GM18507 (cell line): ENCODE measurements at regions not wholly inside any gene's neighbourhood (a gene's known extent, or its start where the extent isn't known, plus 50 kb on each side); places are given as distances from the start of the nearest gene placed in this dataset.
A peak's percentile ranks its signal among the peaks of the same experiment; 100 is the strongest.

Experiments used
- DNase-seq: peaks from one replicate; pipeline ENCODE4 v3.0.0; 2011; ENCODE audit warnings: low read depth; ENCODE audit not compliant: insufficient read length; ENCODE audit errors: extremely low spot score
- FAIRE-seq: peaks from 2 replicates; lab custom pipeline; 2011; peaks lifted over from hg19 to GRCh38; lab: Jason Lieb, UNC

DNA sequence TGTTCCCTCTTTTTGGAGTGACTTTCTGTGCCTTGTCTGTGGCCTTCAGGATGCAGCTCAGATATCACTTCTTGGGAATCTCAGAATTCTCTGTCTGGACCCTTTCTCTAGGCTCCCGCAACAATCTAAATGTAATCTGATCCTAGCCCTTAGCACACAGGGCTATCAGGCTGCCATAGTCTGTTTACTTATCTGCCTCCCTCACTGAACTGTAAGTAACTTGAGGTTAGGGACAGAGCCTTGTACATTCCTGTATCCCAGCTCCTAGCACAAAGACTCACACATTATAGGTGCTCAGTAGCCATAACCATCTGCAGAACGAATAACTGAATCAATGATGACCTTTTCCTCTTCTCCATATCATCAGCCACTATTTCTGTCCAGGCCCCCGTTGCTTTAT lies 69.5 kb downstream of the RTL9 start:
- no peak for FAIRE-seq
- DNase-seq = no peak

GRCh38 chrX:110430293-110431076 lies 71.8 kb downstream of the RTL9 start:
- FAIRE-seq = no peak

DNA sequence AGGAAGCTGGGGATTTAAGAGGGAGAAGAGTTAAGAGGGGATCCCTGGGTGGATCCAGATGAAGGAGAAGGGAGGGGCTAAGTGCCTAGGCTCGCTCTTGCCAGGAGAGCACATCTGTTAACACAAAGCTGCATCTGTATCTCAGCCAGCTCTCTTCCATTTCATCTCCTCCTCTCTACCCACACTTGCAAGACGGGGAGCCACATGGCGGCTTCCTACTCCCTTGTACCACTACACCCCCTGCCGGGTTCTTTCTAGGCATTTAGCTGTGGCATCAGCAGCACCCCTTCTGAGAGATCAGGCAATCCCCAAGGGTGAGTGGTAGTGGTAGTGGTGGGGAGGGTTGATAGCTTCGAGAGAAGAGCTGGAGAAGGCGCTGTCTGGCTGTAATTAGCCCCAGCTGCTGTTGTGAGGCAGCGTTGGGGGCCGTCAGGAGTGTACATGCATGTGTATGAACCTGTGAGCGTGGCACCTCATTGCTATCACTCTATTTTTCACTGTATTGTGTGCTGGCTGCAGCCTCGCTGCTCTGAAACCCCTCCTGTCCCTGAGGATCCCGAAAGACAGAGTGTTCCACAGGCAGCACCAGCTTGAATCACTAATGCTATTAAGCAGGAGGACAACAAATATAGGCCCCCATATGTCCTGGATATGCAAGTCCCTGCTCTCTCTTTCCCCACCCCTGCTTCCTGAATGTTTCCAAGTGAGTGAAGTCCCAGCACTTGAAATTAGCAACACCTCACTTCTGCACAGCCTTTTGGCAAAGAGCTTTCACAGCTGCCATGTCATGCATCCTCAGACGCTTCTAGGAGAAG lies 73.7 kb downstream of the RTL9 start:
- FAIRE-seq = no peak
- no peak for DNase-seq

More at GRCh38 chrX:110430293-110431076, 71.8 kb downstream of the RTL9 start:
- no peak for DNase-seq

DNA sequence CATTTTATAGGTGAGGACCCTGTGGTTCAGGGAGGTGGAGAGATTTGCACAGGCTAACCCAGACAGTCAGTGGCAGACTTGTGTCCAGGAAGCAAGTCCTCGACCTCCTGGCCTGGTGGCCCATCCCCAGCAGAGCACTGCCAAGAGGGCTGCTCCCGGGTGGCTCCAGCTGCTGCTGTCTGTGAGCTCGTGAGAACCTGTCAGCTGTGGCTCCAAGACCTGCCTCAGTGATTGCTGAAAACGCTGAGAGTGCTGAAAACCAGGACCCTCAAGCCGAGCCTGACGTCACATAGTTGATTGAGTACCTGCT lies 74.2 kb downstream of the RTL9 start:
- no peak for DNase-seq
- FAIRE-seq = no peak

- FAIRE-seq (no peak), DNase-seq (no peak)
Measured at GRCh38 chrX:110435196-110435595, 76.5 kb downstream of the RTL9 start.

DNA sequence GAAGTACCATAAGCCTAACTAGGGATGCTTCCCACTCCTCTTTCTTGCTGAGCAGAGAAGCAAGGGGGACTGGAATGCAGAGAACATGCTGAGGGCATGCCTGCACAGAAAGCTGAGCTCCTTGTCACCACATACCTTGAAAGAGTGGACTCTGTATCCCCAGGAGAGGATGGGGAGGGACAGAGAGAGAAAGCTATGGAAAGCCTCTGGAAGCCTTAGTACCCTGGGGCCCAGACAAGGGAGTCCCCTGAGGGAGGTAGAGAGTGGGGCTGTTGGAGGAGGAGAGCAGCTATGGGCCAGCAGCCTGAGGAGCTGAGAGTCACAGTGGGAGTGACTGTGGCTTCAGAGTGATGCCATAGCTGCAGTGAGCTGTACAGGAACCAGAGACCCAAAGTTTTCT lies 77.9 kb downstream of the RTL9 start:
- FAIRE-seq = no peak

GRCh38 chrX:110437686-110438085 lies 79.0 kb downstream of the RTL9 start:
- no peak for FAIRE-seq
- DNase-seq = no peak

More for the DNA sequence above, 77.9 kb downstream of the RTL9 start:
- DNase-seq = no peak

GRCh38 chrX:110440016-110440805 lies 81.6 kb downstream of the RTL9 start:
- DNase-seq (no peak), FAIRE-seq (no peak)

GRCh38 chrX:110442635-110443034 lies 84.0 kb downstream of the RTL9 start:
- FAIRE-seq = peak; percentile 39
- no peak for DNase-seq

DNA sequence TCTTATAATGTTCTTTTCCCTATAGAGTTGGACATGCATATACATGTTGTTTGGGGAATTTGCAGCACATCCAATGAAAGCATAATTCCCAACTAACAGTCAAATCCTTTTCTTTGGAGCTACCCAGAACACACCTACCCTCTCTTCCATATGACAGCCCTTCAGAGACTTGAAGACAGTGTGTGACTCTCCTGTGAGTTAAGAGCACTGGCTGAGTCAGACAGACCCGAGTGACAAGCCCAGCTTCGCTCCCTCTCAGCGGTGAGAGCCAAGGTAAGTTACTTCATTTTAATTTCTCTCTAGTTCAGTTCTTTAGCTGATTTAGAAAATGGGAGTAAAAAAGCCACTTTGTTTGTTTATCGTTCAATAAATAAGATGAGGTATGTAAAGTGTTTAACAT lies 86.3 kb downstream of the RTL9 start:
- DNase-seq = no peak
- no peak for FAIRE-seq

DNA sequence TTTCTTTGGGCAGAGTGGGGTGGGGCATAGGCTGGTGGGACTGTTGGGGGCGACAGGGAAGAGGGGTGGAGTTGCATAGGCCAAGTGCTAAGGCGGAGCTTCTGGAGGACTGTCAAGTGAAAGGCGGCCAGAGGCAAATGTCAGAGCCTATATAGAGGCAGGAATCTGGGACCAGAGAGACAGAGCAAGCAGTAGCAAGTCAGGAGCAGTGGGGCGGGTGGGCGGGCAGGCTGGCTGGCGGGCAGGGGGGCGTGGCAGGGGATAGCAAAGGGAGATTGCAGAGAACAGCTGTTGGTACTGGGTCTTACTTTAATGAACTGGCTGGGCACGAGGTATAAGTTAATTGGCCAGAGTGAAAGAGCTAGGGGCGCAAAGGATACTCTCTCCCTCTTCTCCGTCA lies 89.8 kb downstream of the RTL9 start:
- FAIRE-seq (no peak), DNase-seq (no peak)

- FAIRE-seq = no peak
- DNase-seq = no peak
Measured at GRCh38 chrX:110449312-110449711, 90.7 kb downstream of the RTL9 start.

- FAIRE-seq = peak; percentile 89
- peak; percentile 25 for DNase-seq
Measured at GRCh38 chrX:110450050-110450449, 91.4 kb downstream of the RTL9 start.

GRCh38 chrX:110454336-110454735 lies 95.7 kb downstream of the RTL9 start:
- DNase-seq (no peak), FAIRE-seq (no peak)

DNA sequence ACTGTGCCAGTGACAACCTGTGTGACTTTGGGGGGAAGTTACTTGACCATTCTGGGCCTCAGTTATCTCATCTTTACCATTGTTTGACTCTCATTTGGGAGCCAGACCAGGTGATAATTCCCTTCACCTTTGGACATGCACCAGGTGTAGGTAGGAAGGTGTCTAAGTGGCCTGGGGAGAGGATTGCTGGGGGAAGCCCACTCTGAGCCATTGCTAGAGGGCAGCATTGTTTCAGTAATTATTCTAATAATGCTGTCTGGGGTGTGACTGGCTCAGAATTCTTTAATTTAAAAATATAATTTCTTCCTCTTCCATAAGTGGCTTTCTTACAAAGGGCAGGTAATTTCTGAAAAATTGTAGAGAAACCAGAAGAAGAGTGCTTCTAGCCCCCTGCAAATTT lies 104.3 kb downstream of the RTL9 start:
- DNase-seq (no peak), FAIRE-seq (no peak)

GRCh38 chrX:110466790-110467189 lies 108.1 kb downstream of the RTL9 start:
- no peak for DNase-seq
- FAIRE-seq = no peak

DNA sequence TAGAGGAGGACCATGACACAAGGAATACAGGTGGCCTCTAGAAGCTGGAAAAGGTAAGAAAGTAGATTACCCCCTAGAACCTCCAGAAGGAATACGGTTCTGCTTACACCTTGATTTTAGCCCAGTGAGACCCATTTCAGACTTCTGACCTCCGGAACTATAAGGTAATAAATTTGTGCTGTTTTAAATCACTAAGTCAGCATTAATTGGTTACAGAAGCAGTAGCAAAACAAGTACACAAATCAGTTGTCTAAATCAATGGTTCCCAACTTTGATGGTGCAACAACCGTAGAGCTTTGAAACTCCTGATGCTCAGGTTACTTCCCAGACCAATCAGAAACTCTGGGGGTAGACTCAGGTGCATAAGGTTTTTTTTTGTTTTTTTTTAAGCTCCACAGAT lies 113.6 kb downstream of the RTL9 start:
- FAIRE-seq (no peak), DNase-seq (no peak)

- no peak for FAIRE-seq
- DNase-seq = no peak
Measured at GRCh38 chrX:110477593-110478228, 119.1 kb downstream of the RTL9 start.

GRCh38 chrX:110491846-110492620 lies 133.4 kb downstream of the RTL9 start:
- FAIRE-seq (no peak), DNase-seq (no peak)
